GDM1 (cell line): ENCODE measurements at regions not wholly inside any gene's neighbourhood (a gene's known extent, or its start where the extent isn't known, plus 50 kb on each side); places are given as distances from the start of the nearest gene placed in this dataset.

Source experiments
- DNase-seq: peaks from one replicate; lab custom pipeline; 2025; lab: John Stamatoyannopoulos, UW

- DNase-seq = no peak
These were observed 569.3 kb downstream of the MIAT start for GRCh38 chr22:27226666-27227065.

- DNase-seq = no peak
These were observed 571.4 kb downstream of the MIAT start for GRCh38 chr22:27228771-27229170.

GRCh38 chr22:27230189-27230588 is 571.4 kb downstream of the MN1 start:
- no peak for DNase-seq

GRCh38 chr22:27231266-27231665 is 570.3 kb downstream of the MN1 start:
- no peak for DNase-seq

- DNase-seq = no peak
These were observed 569.5 kb downstream of the MN1 start for GRCh38 chr22:27232077-27232476.

- no peak for DNase-seq
These were observed 564.3 kb downstream of the MN1 start for GRCh38 chr22:27237080-27237741.

- DNase-seq = no peak
These were observed 562.5 kb downstream of the MN1 start for GRCh38 chr22:27238935-27239510.

GRCh38 chr22:27239520-27239919 is 562.0 kb downstream of the MN1 start:
- no peak for DNase-seq

GRCh38 chr22:27240298-27241075 is 561.1 kb downstream of the MN1 start:
- no peak for DNase-seq

- DNase-seq = no peak
These were observed 559.9 kb downstream of the MN1 start for GRCh38 chr22:27241430-27242321.

- no peak for DNase-seq
These were observed 559.1 kb downstream of the MN1 start for GRCh38 chr22:27242474-27242873.

GRCh38 chr22:27242917-27243589 is 558.5 kb downstream of the MN1 start:
- no peak for DNase-seq

- no peak for DNase-seq
These were observed 557.2 kb downstream of the MN1 start for GRCh38 chr22:27244328-27244727.

GRCh38 chr22:27245056-27245455 is 556.5 kb downstream of the MN1 start:
- no peak for DNase-seq

- no peak for DNase-seq
These were observed 555.0 kb downstream of the MN1 start for GRCh38 chr22:27246558-27246957.

GRCh38 chr22:27247701-27248434 is 553.7 kb downstream of the MN1 start:
- no peak for DNase-seq

GRCh38 chr22:27250418-27250817 is 551.1 kb downstream of the MN1 start:
- DNase-seq = no peak

GRCh38 chr22:27250886-27251285 is 550.7 kb downstream of the MN1 start:
- DNase-seq = no peak

- no peak for DNase-seq
These were observed 550.0 kb downstream of the MN1 start for GRCh38 chr22:27251563-27251962.

- DNase-seq = no peak
These were observed 549.1 kb downstream of the MN1 start for GRCh38 chr22:27252282-27253049.
